Cerebellar cortex (tissue), 1 donor: ENCODE measurements at regions not wholly inside any gene's neighbourhood (a gene's known extent, or its start where the extent isn't known, plus 50 kb on each side); places are given as distances from the start of the nearest gene placed in this dataset.

ENCODE experiments used
- DNase-seq: peaks from one replicate; pipeline ENCODE4 v3.0.0-alpha.2; 2015; ENCODE audit warnings: low spot score

DNA sequence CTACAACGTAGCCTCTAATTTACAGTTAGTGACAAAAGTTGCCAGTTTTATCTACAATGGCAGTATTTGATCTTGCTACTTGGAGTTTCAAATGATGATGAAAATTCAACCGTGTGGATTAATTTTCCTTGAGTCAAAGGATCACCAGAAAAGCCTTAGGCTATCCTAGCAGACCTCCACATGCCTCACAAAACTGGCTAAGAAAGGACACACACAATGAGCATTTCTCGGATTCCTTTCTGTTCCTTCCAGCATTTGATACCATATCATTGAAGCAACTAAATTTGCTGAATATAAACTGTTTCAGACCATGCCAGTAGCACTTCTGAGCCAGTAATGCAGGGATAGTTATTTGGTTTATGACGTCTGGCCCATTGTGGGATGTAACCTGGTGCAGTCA, 587.4 kb upstream of the MDFIC2 start:
- no peak for DNase-seq

DNA sequence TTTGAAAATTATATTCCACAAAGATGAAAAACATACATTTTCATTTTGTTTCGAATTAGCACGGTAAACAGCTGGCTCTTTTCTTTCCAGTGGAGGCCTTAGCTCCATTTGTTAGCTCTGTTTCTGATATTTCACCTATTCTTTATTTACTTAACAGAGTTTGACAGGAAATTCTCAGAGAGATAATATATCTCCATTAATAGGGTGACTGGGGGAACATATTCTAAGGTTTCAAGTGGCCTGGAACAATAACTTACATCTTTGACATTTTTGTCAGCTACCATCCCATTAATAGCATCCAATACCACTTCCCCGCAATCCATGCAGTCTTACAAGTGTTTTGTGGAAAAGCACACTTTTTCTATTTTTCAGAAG, 577.6 kb upstream of the MDFIC2 start:
- no peak for DNase-seq

DNA sequence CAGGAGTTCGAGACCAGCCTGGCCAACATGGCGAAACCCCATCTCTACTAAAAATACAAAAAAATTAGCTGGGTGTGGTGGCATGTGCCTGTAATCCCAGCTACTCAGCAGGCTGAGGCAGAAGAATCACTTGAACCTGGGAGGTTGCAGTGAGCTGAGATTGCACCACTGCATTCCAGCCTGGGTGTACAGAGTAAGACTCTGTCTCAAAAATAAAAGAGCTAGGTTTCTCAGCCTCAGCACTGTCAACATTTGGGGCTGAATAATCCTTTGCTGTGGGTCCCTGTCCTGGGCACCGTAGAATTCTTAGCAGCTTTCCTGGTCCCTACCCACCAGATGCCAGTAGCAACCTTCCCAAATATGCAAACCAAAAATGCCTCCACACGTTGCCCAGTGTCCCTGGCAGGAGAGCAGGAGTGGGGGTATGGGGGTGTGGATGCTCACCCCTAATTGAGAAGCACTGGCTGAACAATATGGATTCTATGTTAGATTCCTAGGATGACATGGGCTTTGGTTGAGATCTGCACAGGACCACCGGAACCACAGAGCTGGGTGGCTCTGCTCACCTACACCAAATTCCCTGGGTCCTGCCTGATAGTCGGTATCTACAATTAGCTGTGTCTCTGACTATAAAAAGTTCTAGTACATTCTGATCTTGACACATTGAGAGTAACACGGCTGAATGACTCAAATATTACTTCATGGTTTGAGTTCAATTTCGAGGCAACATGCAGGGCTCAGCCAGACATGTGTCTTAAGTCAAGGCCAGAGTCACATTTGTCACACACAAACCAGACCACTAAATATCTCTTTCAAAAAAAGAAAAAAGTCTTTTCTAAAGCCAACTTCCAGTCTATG, 577.0 kb upstream of the MDFIC2 start:
- no peak for DNase-seq

DNA sequence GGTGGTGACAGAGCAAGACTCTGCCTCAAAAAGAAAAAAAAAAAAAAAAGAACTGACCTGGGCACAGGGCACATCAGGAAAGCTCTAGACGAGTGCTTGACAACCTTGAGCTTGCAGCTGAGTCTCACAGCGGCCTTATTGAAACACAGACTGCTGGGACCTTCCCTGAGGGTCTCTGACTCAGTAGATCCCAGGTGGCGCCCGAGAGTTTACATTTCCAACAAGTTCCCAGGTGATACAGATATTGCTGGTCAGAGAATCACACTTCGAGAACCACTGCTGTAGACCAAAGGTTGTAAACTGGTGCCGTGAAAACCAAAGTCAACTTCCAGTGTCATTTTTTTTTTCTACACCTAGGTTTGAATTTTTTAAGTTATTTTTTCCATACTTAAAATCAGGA, 573.2 kb upstream of the MDFIC2 start:
- no peak for DNase-seq

DNA sequence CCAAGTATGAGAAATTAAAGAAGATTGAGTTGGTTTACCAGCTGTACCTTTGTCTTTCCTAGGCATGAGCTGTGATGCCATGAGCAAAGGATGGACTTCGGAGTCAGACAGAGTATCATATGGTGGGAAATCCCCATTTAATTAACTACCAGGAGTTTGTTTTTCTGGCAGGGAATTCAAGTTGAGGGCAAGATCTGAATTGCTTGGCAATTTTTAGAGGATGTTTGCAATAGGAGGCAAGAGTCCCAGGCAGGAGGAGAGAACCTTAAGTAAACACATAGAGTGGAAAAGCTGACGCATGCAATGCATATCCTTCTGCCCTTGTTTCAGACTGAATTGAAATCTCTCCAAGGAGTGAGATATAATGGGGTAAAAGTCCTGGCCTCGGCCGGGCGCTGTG, 569.7 kb upstream of the MDFIC2 start:
- no peak for DNase-seq

DNA sequence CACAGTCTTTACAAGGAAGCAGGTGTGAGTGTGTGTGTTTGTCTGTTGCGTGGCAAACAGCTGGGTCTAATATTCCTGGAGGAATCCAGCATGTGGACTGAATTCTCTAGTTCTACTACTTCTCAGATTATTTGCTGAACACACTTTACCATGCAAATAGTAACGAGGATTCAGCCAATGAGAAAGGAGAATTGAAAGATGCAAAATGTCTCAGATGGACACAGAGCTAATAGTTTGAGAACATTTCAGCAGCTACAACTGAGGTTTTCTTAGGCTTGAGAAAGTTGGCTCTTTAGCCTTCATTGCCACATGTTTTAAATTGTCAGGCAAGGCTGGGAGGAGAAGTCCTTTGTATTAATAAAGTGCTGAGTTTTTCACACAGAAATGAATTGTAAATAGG, 568.0 kb upstream of the MDFIC2 start:
- DNase-seq: no peak

DNA sequence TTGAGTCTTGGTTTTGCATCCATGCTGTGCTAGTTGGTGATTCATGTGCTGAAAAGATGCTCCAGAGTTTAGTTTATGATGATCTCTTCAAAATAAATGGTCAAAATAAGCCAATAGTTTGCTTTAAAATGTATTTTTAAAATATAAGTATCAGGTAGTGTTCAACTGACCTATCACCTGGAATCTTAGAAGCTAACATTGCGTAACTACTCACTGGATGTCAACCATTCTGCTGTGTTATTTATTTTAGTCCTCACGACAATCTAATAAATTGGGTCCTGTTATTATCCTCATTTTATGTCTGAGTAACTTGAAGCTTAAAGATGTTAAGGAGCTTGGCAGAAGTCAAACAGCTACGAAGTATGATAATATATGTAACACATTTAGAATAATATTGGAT, 563.7 kb upstream of the MDFIC2 start:
- no peak for DNase-seq

DNA sequence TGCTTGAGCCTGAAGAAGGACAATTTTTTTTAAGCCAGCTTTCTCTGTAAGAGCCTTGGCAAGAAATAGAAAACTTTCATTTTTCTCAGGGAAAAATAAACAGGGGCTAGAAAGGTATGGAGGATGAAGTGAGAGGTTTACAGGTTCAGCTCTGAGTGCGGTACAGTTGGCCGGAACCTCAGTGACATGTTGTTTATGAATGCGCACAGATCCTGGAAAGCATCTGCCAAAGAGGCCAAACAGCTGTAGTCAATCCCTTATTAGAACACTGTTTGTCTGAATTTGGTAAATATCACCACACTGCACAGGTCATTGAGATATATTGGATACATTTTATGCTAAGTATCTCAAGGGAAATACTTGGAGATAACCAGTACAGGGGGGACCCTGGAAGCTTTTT, 561.8 kb upstream of the MDFIC2 start:
- no peak for DNase-seq

DNA sequence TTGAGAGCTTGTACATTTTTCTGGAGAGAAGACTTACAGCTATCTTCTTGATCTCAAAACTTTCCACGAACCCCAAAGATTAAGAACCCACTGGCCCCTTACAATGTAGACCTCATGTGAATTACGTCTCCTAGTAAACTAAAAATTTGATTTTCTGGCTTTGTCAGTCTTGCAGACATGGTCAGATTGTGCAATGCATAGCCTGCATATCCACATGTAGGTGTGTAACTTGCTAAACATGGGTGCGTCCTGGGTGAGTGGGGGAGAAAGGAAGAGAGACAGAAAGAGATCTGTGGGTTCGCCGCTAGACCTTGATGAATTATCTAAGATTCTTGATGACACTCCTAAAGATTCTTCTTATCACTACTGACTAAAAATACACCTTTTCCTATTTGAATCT, 561.2 kb upstream of the MDFIC2 start:
- no peak for DNase-seq

DNA sequence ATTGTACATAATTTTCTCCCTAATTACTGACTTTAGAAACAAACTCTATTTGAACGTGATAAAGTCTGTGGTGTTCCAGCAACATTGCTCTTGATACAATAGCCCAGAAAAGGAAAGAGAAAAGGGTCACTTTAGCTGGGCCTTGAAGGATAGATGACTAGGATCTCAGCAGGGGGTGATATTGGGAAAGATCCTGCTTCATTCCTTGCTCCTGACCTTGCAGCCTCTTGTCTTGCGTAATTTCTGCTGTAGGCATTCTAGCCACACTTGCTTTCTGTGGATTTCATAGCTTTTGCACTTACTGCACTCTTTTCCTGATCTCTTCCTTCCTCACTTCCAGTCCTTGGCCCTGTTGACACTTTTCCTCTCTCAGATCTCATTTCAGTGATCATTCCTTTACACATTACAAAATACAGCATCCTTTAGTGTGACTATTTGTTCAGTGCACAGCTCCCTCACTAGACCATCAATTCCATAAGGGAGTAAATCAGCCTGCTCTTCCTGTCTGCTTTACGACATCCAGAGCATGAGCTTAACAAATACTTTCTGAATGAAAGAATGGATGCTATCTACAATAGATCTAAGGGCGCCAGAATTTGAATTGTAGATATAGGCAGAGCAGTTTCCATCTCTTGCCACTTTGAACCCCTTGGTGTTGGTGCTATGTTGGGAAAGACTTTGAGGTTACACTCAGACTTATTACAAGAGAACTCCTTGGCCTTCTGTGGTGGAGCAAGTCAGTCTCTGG, 559.6 kb upstream of the MDFIC2 start:
- no peak for DNase-seq

DNA sequence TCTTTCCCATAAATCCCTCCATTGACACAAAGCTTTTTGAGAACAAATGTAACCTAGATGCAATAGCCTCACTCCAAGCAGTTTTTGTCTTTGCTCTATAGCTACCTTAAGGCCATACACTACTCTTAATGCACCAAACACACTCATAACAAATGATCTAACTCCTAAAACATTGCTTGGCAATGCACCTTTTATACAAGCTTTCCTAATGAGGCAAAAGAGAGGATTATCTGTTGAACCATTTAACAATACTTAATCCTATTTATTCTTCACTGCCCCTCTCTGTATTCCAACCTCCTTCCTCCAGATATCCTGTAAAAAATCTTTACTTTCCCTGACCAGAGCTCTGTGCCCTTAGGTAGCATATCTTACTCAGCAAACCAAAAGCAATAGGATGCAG, 558.1 kb upstream of the MDFIC2 start:
- no peak for DNase-seq

DNA sequence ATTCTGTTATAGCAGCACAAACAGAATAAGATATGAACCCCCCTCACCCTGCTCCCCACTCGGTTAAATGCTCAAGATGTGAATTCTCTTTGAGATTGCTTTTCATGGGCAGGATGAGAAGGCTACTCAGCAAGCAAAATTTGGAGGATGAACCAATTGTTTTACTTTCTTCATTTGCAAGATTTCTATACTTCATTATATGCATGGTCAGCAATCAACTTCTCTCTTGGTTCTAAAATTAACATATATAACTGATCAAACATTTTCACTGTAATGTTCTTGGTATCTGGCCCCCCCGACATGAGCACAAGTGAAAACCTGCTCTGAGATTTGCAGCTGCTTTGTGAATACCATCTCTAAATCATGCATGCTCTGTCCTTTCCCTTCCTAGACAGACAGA, 556.1 kb upstream of the MDFIC2 start:
- no peak for DNase-seq

DNA sequence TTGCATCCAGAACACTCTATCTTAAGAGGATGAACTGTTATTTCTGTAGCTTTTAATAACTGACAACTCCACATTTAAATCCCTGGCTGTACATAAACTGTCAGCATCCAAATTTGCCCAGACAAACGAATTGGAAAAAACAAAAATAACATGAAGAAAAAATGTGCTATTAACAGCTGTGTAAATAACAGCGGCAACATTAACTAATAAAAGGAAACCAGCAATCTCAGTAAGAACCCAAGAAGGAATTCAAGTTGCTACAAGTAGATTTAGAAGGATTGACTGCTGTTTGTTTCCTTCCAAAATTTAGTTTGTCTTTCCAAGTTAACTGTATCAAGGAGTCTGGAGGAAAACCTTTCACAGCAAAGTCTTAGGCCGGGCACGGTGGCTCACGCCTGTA, 550.6 kb upstream of the MDFIC2 start:
- DNase-seq: no peak

DNA sequence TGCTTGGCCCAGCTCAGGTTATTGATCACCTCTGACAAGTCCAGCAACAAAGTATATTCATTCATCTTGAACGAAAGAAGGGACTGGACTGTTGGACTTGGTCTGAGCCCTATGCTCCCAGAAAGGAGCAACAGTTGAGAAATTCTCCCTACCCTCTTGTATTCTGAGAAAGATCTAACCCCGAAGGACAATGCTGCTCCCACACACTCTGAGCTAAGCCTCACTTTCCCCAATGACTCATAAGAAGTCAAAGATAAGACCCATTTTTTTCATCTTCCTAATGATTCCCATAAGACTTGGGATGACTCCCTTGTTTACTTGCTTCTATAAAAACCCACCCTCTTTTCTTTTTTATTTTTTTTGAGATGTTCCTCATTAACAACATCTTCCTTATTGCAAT, 549.4 kb upstream of the MDFIC2 start:
- DNase-seq: no peak

DNA sequence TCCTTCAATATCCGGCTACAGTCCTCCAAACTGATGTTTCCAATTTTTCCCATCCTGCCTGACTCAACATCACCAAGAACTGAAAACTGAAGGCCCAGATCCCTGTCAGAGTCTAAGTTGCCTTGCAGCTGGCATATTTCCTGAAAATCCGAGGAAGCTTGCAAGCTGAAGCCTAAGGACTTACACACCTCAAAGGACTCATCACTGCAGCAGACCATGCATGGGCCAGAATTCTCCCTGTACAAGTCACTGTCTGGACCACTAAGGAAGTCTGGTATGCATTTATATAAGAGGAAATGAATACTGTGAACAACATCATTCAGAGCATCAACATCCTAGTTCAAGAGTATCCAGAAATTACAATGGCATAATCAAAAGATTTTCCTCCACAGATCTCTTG, 548.8 kb upstream of the MDFIC2 start:
- no peak for DNase-seq

DNA sequence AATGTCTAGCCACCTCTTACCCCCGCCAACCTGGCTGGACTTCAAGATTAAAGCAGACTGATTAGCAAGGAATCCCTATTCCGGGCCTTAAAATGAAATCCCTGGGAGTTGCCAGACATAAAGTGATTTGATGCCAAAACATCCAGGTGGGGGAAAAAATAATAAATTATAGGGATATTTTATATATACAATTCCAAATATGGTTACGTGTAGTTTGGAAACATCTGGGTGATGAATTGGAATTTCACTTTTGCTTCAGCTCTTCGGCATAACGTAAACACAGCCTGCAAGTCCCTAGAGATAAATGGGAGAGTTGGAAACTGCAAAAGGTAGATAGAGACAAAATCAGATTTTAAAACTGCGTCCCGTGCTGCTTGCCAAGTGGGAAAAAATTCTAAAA, 545.5 kb upstream of the MDFIC2 start:
- no peak for DNase-seq

DNA sequence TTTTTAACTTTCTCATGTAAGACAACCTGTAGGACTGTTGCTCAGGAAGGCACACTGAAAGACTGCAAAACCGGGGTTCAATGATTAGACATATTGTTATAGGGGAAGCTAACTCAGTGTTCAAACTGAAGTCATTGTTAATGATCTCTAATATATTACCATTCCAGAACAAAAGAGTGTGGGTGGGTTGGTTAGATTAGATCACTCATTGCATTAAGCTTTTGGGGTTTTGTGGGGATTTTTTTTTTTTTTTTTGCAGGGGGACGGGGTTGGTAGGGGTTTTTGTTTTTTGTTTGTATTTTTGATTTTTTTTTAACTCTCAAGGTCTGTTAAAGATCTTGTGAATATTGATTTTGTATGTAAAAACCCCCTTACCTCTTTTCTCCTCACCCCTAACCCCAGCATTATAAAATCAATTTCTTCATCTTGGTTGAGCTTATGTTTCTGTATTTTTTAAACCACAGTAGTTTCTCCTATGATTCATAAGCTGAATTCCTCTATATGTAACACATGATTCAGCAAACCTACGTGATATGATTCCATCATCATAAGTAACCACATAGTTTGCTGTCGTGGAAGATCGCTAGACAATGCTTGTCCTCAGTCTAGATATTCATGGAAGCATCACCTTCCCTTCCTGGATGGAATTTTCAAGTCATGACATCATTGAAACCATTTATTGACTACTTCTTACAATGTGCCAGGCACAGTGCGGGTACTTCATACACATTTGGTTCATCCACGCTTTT, 544.1 kb upstream of the MDFIC2 start:
- DNase-seq: no peak

DNA sequence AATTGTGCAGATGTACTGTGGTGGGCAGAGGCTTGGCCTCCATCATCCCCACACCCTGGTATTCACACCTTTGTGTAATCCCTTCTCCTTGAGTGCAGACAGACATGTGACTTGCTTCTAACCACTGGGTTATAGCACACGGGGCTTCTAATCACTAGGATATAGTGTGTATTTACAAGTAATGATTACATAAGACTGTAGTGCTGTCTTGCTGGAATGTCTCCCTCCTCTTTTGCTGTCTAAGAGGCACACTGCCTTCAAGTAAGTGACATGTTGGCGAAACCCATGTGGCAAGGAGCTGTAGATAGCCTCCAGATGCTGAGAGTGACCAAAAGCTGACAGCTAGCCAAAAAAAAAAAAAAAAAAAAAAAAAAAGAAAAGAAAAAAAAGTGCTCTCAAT, 542.7 kb upstream of the MDFIC2 start:
- no peak for DNase-seq

DNA sequence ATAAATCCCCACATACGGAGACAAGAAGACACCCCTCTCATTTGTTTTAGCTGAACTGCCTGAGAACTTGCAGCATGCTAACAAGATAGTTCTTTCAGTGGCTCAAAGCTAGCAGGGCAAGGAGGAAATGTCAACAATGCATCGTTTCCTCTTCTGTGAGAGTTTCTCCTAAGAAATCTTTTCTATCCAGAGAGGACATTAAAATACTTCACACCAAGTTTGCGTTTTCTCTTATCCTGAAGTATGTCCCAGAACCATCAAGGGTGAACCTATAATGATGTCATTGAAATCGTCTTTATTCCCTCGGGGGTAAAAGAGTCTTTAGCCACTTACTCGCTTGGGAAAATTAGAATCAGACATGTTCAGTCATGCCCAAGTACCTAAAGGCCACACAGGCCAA, 541.7 kb upstream of the MDFIC2 start:
- DNase-seq: no peak

DNA sequence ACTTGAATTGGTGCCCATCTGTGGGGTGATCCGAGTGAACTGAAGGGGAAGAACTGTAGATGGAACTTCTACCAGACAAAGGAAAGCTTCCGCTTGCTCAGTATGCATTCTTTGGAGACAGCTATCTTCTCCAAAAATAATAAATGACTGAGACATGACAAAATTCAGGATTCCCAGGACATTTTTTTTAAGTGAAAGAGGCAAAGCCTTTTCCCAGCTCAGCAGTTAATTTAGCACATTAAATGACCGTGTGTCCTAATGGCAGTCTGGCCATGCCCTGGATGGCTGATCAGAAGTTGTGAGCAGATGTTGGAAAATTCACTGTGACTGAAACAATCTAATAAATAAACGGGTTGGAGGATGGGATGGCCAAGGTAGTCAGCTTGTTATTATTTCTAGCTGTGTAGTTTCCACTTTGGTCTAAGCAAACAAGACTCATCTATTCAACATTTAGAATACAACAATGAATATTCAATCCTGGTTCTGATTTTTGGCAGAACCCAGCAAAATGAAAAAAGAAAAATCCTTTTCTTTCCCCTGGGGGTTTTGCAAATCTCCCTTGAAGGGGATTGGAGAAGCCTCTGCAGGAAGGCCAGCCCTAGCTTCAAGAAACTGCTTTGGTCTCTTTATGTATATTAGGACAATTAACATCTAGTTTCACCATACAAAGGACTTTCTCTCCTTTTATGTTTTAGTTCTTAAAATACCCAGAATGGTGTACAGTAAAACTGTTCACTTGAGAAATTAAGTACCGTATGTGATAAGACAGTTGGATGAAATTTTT, 540.9 kb upstream of the MDFIC2 start:
- DNase-seq: no peak

DNA sequence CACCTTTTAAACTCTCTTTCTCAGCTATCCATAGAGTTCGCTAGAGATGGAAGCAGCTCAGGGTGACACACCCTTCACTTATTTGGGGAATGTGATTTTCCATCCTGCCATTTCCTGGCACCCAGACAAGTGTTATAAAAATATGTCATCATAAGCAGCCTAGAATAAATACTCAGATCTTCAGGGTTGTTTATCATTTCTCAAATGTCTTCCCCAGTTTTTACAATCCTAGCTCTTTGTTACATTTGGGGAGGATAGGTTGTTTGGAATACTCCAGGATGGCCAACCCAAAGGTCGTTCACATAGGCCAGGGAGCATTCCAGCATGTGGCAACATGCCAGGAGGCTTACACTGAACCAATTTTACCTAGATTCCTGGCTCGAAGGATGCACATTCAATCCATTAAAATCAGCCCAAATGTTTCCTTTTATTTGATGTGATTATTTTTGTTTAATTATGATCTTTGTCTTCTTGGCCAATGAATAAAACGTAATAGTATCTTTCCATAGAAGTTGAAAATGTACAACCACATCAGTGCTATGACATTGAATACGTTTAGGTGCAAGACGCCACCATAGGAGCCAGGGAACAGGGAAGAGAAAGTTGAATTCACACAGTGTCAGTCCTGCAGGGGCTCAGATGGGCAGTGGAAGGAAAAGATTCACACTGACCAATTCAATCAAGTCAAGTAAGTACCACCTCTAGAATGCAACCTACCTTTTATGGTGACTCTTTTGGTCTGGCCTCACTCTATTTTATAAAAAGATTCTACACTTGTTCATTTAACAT, 537.7 kb upstream of the MDFIC2 start:
- DNase-seq: no peak
